B cell (primary cell): ENCODE measurements at regions not wholly inside any gene's neighbourhood (a gene's known extent, or its start where the extent isn't known, plus 50 kb on each side); places are given as distances from the start of the nearest gene placed in this dataset.

Experiments used
- CTCF ChIP-seq: fragments of 200-600 bp; IDR thresholded peaks from one replicate; pipeline ENCODE4 v1.8.0; 2022; ENCODE audit warnings: antibody characterized with exemption, mild to moderate bottlenecking
- EZH2 ChIP-seq: IDR thresholded peaks from 2 replicates; pipeline ENCODE4 v1.6.1; 2012; ENCODE audit warnings: borderline replicate concordance, low read depth, mild to moderate bottlenecking, moderate library complexity, low read length; ENCODE audit not compliant: insufficient read depth, poor library complexity, severe bottlenecking

- no peak for TF ChIP-seq CTCF
- TF ChIP-seq EZH2 = no peak
Measured at GRCh38 chr18:2444201-2444875, 127.0 kb downstream of the METTL4 start.
